OCI-LY1 (cell line): ENCODE measurements at regions not wholly inside any gene's neighbourhood (a gene's known extent, or its start where the extent isn't known, plus 50 kb on each side); places are given as distances from the start of the nearest gene placed in this dataset.

ENCODE experiments used
- H2AFZ ChIP-seq: fragments of 200-600 bp; sonication (generic), shearing (Covaris generic); 2 replicates; pipeline ENCODE4 v1.6.0; 2014; ENCODE audit warnings: antibody characterized with exemption, mild to moderate bottlenecking, low read length
- H3F3A ChIP-seq: fragments of 200-600 bp; sonication (generic), shearing (Covaris generic); 2 replicates; pipeline ENCODE4 v1.6.0; 2014; ENCODE audit warnings: mild to moderate bottlenecking, antibody characterized with exemption, low read length, moderate library complexity; ENCODE audit not compliant: insufficient read depth
- H3K27ac ChIP-seq: fragments of 200-600 bp; sonication (generic); 2 replicates; pipeline ENCODE4 v1.5.1; 2014; ENCODE audit warnings: low read length, mixed run types, mild to moderate bottlenecking, low read depth; ENCODE audit not compliant: poor library complexity, severe bottlenecking
- H3K27me3 ChIP-seq: fragments of 200-600 bp; sonication (generic); 2 replicates; pipeline ENCODE4 v1.6.0; 2014; ENCODE audit warnings: antibody characterized with exemption, mild to moderate bottlenecking, low read length, moderate library complexity; ENCODE audit not compliant: insufficient read depth
- H3K36me3 ChIP-seq: fragments of 200-600 bp; sonication (generic); 2 replicates; pipeline ENCODE4 v1.6.1; 2014; ENCODE audit warnings: mild to moderate bottlenecking, antibody characterized with exemption, low read length, moderate library complexity, mixed read lengths; ENCODE audit not compliant: insufficient read depth
- H3K4me1 ChIP-seq: fragments of 200-600 bp; sonication (generic); 2 replicates; pipeline ENCODE4 v1.5.1; 2014; ENCODE audit warnings: mild to moderate bottlenecking, low read length, moderate library complexity; ENCODE audit not compliant: insufficient read depth, severe bottlenecking
- H3K4me2 ChIP-seq: fragments of 200-600 bp; sonication (generic), shearing (Covaris generic); 2 replicates; pipeline ENCODE4 v1.6.1; 2014; ENCODE audit warnings: low read length
- H3K4me3 ChIP-seq: fragments of 200-600 bp; sonication (generic); 2 replicates; pipeline ENCODE4 v1.5.1; 2014; ENCODE audit warnings: low read length, low read depth, mild to moderate bottlenecking, mixed read lengths; ENCODE audit not compliant: poor library complexity, severe bottlenecking
- H3K79me2 ChIP-seq: fragments of 200-600 bp; shearing (Covaris generic); 2 replicates; pipeline ENCODE4 v1.6.1; 2016; ENCODE audit warnings: mixed run types, low read length, mixed read lengths; ENCODE audit not compliant: insufficient read depth
- H3K9ac ChIP-seq: fragments of 200-600 bp; sonication (generic), shearing (Covaris generic); 2 replicates; pipeline ENCODE4 v1.6.1; 2014; ENCODE audit warnings: mild to moderate bottlenecking, low read length, mixed read lengths
- H3K9me2 ChIP-seq: fragments of 200-600 bp; sonication (generic), shearing (Covaris generic); 2 replicates; pipeline ENCODE4 v1.6.1; 2014; ENCODE audit warnings: low read depth, mild to moderate bottlenecking, low read length, mixed read lengths
- H3K9me3 ChIP-seq: fragments of 200-600 bp; shearing (Covaris generic); 2 replicates; pipeline ENCODE4 v1.6.1; 2014; ENCODE audit warnings: low read length, mixed read lengths
- H4K20me1 ChIP-seq: fragments of 200-600 bp; sonication (generic), shearing (Covaris generic); 2 replicates; pipeline ENCODE4 v1.6.0; 2016; ENCODE audit warnings: mild to moderate bottlenecking, low read length; ENCODE audit not compliant: insufficient read depth
- CTCF ChIP-seq: fragments of 200-600 bp; sonication (generic), shearing (Covaris generic); IDR thresholded peaks from 2 replicates; pipeline ENCODE4 v1.5.1; 2017; ENCODE audit warnings: mild to moderate bottlenecking, antibody characterized with exemption, low read length, moderate library complexity, mixed read lengths
- EZH2 ChIP-seq: fragments of 200-600 bp; sonication (generic), shearing (Covaris generic); IDR thresholded peaks from 2 replicates; pipeline ENCODE4 v1.8.0; 2017; ENCODE audit warnings: borderline replicate concordance, mixed run types, mild to moderate bottlenecking, antibody characterized with exemption, low read length, moderate library complexity, mixed read lengths

GRCh38 chr4:138798404-138798803 is 217.2 kb upstream of the NOCT start:
- Histone ChIP-seq H3K9me3 (no peaks in the 10 kb centered on the region), H3K27ac (no peak overlapping the region), H4K20me1 (no peaks in the 10 kb centered on the region), H3K36me3 (no peaks in the 10 kb centered on the region), H3K4me1 (no peaks in the 10 kb centered on the region), H3K9me2 (no peaks in the 10 kb centered on the region), H3F3A (no peaks in the 10 kb centered on the region), H3K4me3 (no peak overlapping the region), H3K9ac (no peak overlapping the region), H2AFZ (no peak overlapping the region), H3K4me2 (no peak overlapping the region), H3K27me3 (no peaks in the 10 kb centered on the region), H3K79me2 (no peaks in the 10 kb centered on the region)
- TF ChIP-seq EZH2 (no peak), CTCF (no peak)

- Histone ChIP-seq H4K20me1 (no peaks in the 10 kb centered on the region), H3K36me3 (no peaks in the 10 kb centered on the region)
- TF ChIP-seq CTCF (no peak), EZH2 (no peak)
Observed at GRCh38 chr4:138797646-138798045, 217.9 kb upstream of the NOCT start.

DNA sequence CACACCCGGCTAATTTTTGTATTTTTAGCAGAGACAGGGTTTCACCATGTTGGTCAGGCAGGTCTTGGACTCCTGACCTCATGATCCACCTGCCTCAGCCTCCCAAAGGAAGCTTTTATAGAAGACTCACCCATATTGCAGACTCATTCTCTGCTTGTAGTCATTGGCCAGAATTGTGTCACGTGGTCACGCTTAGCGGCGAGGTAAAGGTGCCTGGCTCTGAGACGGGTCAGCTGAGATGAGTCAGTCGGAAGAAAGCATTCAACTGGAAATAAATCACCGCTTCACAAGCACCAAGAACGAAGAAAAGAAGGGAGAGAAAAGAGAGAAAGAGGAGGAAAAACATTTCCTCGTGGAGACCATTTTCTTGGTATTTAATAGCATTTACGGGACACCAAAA is 218.8 kb upstream of the NOCT start:
- no peaks in the 10 kb centered on the region for H3K27me3 ChIP-seq
- no peak overlapping the region for H3K4me3 ChIP-seq
- H3K4me1 ChIP-seq = no peaks in the 10 kb centered on the region
- no peaks in the 10 kb centered on the region for H4K20me1 ChIP-seq
- no peak overlapping the region for H3K9ac ChIP-seq
- no peaks in the 10 kb centered on the region for H3K9me2 ChIP-seq
- TF ChIP-seq CTCF (no peak), EZH2 (no peak)
- no peak overlapping the region for H2AFZ ChIP-seq
- no peaks in the 10 kb centered on the region for H3K9me3 ChIP-seq
- H3K79me2 ChIP-seq = no peaks in the 10 kb centered on the region
- no peaks in the 10 kb centered on the region for H3F3A ChIP-seq
- no peak overlapping the region for H3K27ac ChIP-seq
- H3K36me3 ChIP-seq = no peaks in the 10 kb centered on the region
- H3K4me2 ChIP-seq = no peak overlapping the region

More at GRCh38 chr4:138797646-138798045, 217.9 kb upstream of the NOCT start:
- no peaks in the 10 kb centered on the region for H3K9me2 ChIP-seq
- H3K9ac ChIP-seq = no peak overlapping the region
- no peak overlapping the region for H2AFZ ChIP-seq
- no peak overlapping the region for H3K27ac ChIP-seq
- H3K4me1 ChIP-seq = no peaks in the 10 kb centered on the region
- no peaks in the 10 kb centered on the region for H3K9me3 ChIP-seq
- H3K79me2 ChIP-seq = no peaks in the 10 kb centered on the region
- no peak overlapping the region for H3K4me3 ChIP-seq
- no peaks in the 10 kb centered on the region for H3K27me3 ChIP-seq
- no peaks in the 10 kb centered on the region for H3F3A ChIP-seq
- no peak overlapping the region for H3K4me2 ChIP-seq
